IPS-18c (cell line): ENCODE measurements at regions not wholly inside any gene's neighbourhood (a gene's known extent, or its start where the extent isn't known, plus 50 kb on each side); places are given as distances from the start of the nearest gene placed in this dataset.

Source experiments
- H3K4me3 ChIP-seq: 2 replicates; pipeline ENCODE4 v1.7.0; 2013; ENCODE audit warnings: low read depth, mild to moderate bottlenecking, low read length, moderate library complexity; ENCODE audit not compliant: insufficient read depth
- H3K9me3 ChIP-seq: one replicate; pipeline ENCODE4 v1.6.1; 2013; ENCODE audit warnings: mild to moderate bottlenecking, low read length, moderate library complexity; ENCODE audit not compliant: control insufficient read depth, insufficient read depth

DNA sequence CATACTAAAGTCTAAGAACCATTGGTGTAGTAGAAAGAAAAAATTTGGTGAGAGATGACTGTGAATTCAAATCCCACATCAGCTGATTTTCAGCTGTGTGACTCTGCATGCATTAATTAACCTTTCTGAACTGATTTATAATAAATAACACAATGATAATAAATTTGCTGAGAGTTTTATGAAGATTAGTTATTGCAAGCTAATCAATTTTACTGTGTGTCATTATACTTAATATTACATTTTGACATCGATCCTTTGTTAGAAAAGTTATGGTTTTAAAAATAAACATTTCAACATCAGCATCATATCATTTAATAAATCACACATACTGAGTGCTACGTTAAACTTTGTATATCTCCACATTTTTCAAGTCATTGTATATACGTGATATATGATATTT, 599.7 kb upstream of the MMS22L start:
- Histone ChIP-seq H3K9me3 (no peaks in the 10 kb centered on the region), H3K4me3 (no peak overlapping the region)

DNA sequence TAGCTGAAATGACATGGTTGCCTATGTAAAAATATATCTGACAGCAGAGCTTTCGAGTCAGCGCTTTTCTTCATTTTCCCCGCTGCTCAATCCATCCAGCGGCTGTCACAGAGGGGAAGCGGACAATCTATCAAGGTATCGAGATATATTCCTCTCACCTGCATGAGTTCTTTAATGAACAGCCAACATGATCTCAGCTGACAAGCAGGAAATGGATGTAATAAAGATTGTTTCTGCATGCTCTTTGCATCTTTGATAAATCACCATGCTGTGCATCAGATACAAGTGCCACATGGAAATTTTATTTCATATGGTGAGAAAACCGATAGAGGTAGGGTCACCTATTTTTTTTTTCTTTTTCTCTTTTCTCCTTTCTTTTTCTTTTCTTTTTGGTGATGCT, 602.3 kb upstream of the MMS22L start:
- Histone ChIP-seq H3K4me3 (no peak overlapping the region), H3K9me3 (no peaks in the 10 kb centered on the region)

DNA sequence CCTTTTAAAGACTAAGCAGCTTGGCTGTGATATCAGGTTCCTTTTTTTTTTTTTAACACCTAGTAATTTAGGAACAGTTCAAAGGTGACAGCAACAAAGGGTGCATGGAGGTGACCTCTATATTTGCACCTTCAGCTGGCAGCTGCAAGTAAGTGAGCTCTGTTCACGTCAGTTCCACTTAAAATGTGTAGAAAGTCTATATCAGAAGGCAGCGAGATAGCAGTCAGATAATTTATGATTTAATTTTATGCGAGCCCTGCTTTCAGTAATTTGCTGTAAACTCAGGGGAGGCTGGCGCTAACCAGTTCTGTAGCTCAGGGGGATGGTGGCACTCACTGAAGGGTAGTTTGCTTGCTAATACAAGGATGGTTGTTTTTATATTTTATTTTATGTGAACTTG, 602.8 kb upstream of the MMS22L start:
- Histone ChIP-seq H3K4me3 (no peak overlapping the region), H3K9me3 (no peaks in the 10 kb centered on the region)

DNA sequence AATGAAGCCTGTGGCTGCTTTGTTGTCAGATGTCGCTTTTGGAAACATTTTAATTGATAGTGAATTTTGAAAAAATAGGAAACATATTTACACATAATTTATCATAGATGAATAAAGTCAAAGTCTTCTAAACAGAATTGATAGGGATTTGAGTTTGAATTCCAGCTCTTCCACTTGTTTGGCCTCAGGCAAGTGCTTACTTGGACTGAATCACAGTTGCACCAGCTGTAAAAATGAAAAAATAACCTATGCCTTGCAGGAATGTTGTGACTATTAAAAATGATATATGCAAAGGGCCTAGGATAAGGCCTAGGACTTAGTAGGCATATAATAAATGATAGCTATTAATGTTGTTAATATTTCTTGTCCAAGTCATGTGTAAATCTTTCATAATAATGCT, 618.5 kb upstream of the MMS22L start:
- Histone ChIP-seq H3K9me3 (no peaks in the 10 kb centered on the region), H3K4me3 (no peak overlapping the region)

DNA sequence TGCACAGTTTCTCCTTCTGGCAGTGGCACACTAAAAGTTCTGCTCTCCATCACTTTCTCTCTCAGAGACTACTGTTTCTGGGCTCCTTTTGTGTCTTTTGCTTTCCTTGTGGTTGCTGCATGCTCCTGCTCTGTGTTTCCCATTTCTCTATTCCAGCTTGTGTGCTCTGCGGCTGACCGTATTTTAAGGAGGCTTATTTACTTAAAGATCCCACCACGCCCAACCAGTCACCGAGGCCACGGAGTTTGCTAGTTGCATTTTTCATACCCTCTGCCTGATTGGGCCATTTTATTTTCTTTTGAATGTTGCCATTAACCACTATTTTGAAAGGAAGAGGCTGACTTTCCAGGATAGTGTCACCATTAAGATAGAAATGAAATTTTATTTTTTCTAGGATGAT, 626.4 kb upstream of the MMS22L start:
- H3K9me3 ChIP-seq, result no peaks in the 10 kb centered on the region
- no peak overlapping the region for H3K4me3 ChIP-seq

DNA sequence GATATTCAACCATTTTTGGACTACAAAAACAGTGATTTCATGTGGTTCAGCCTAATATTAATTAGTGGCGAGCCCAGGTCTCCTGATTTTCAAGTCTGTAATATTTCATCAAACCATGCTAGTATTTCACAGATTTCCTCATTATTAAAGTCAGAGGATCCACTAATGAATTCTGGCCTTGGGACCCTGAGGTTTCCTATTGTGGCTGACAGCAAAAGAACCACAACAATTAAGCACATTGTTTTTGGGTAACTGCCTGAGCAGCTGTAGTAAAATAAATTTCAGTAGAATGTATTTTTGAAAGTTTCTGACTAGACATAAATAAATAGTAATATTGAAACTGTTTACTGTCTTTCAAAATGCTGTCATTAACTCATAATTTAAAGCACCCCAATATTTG, 630.7 kb upstream of the MMS22L start:
- no peak overlapping the region for H3K4me3 ChIP-seq
- no peaks in the 10 kb centered on the region for H3K9me3 ChIP-seq

DNA sequence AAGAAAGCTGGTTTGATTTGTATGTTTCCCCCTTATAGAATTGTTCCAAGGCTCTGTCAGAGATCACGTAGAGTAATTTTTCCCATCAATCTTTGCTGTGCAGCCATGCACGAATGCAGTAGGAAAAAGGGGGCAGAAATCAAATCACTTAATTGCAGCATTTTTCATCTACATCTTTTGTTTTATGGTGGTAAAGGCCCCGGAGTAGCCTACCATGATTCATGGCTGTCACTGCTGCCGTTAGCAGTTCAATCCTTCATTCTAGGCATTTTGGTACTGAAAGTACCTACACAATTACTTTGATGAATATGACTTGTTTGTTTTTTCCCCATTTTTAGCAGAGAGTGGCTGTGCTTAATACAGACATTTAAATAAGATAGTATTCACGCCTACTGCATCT, 631.9 kb upstream of the MMS22L start:
- Histone ChIP-seq H3K9me3 (no peaks in the 10 kb centered on the region), H3K4me3 (no peak overlapping the region)

DNA sequence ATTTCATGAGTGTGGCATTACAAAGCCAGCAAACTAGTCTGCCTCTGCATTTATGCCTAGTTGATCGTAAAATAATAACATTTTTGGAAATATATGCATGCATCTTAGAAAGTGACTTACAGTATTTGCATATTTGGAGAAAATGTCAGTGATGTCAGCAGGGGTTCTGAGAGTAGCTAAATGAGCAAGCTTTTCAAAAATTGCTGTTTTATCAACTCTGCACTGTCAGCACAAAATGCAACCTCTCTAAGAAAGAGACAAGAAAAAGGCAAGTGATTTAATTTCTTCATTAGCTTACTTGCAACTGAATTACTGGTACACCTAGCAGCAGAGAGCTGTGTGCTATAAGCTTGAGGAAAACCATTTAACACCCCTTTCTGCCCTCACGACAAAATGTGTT, 632.5 kb upstream of the MMS22L start:
- Histone ChIP-seq H3K4me3 (no peak overlapping the region), H3K9me3 (no peaks in the 10 kb centered on the region)

DNA sequence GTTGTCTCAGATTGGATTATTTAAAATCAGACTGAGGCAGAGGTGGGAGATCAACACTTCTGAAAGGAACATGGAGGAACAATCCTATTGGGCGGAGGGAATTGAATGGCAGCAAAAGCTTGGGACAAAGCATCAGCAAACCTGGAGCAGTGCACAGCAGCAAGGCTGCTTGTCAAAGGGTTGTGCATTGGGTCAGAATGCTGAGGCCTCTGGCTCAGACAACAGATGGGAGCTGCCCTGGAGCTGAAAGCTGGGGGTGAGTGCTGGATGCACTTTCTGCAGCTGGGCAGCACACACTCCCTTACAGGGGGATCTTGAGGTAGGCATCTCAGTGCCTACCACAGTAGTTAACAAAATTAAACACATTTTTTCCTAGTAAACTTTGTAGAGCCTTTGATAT, 634.4 kb upstream of the MMS22L start:
- no peaks in the 10 kb centered on the region for H3K9me3 ChIP-seq
- no peak overlapping the region for H3K4me3 ChIP-seq

DNA sequence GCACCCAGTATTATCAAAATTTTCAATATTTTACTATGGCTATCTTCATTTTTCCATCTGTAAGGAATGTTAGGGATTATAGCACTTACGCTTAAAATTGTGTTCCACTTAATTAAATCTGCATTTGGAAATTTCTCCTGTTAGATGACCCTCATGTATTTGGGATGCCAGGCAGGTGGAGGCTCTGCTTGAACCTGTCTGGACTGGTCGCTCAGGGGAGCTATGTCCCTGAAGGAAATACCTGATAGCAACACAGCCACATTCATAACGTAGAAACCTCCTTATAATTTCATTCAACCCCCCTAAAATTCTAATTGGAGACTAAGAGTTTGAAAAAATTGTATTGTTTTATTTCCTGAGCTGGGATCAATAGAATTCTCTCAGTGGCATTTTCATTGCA, 636.0 kb upstream of the MMS22L start:
- Histone ChIP-seq H3K9me3 (no peaks in the 10 kb centered on the region), H3K4me3 (no peak overlapping the region)

DNA sequence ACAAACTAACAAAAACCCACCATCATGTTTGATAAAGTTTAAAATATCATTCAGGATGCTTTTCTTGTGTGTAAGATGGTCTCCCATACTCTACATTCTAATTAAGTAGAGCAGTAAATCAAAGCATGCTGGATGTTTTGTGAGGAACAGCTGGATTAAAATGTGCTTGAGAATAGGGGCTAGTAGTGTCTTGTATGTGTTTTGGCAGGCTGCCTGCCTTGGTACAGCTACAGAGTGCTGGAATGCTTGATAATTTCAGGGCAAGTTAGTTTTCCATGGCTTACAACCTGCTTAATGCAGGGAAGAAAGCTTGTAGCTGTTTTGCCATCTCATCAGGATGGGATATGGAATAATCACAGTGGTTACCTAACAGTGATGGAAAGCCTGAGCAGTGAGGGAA, 636.6 kb upstream of the MMS22L start:
- H3K4me3 ChIP-seq, result no peak overlapping the region
- H3K9me3 ChIP-seq, result no peaks in the 10 kb centered on the region

DNA sequence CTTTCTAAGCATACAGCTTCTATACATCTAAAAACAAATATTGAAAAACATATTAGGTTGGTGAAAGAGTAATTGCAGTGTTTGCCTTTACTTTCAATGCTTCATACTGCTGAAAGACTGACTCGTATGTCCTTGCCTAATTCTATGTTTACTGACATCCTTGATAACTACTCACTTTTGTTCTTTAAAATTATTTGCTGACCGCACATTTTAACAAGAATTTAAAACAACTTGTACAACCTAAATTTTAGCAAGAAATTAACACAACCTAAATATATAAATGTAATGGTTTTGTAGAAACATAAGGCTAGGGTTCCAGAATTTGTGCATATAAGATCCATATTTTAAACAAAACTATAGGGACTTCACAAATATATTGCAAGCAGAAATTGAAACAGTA, 640.2 kb upstream of the MMS22L start:
- H3K9me3 ChIP-seq, result no peaks in the 10 kb centered on the region
- no peak overlapping the region for H3K4me3 ChIP-seq

DNA sequence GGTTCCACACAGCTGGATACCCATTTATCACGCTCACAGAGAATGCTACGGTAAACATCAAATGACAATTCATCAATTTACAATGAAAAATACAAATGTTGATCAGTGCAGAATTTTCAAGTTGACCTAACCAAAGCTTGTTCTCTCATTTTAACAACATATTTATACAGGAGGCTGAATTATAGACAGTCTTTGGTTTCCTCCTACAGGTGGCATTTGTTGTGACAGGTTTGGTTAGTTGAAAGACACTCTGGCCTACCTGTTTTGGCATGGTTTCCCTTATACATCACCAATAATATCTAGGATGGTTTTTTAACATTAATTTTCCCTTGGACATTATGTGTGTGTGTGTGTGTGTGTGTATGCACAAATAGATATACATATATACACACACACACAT, 642.5 kb upstream of the MMS22L start:
- no peaks in the 10 kb centered on the region for H3K9me3 ChIP-seq
- no peak overlapping the region for H3K4me3 ChIP-seq

DNA sequence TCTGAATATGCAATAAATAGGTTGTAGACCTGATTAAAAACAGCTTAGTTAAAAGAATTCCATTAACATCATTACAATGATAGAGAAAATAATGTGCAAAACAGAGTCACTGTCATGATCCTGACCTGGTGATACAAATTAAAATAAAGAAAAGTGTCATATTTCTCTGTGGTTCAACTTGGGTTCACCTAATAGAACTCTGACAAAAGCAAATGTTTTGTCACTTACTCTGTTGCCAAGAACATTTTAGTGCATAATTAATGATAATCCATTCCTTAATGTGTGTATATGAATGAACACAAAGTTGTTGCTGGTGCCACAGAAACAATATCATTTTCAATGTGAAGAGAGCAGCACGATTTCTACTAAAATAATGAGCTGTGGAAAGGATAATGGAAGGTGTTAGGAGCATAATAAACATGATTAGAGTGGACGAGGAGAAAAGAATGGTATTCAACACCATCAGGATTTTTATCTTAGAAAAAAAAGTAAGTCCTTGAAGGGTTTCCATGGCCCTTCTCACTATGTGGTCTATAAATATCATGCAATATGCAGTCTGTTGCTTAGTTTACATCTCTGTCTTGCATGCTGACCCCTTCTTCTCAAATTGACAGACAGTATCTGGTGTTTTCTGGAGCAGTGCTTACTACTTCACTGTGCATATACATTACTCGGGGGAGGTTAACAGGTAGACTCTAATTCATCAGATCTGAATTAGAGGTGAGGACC, 656.6 kb upstream of the MMS22L start:
- Histone ChIP-seq H3K4me3 (no peak overlapping the region), H3K9me3 (no peaks in the 10 kb centered on the region)

DNA sequence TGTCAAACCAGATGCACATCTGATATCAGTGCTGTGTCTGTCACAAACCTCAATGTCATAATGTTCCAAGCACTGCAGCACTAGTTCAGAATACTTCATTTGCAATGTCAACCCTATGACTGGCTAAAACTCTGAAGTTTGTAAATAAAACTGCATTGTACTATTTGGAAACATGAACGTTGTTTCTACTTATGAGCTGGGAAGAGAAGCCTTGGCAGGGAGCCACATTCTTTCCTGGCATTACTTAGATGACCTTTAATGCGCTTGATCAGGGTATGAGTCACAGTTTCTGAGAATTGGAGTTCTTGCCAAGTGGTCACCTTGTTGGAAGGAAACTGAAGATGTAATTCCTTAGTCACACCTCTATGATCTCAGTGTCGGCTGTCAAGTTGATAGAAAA, 664.8 kb upstream of the MMS22L start:
- Histone ChIP-seq H3K4me3 (no peak overlapping the region), H3K9me3 (no peaks in the 10 kb centered on the region)

DNA sequence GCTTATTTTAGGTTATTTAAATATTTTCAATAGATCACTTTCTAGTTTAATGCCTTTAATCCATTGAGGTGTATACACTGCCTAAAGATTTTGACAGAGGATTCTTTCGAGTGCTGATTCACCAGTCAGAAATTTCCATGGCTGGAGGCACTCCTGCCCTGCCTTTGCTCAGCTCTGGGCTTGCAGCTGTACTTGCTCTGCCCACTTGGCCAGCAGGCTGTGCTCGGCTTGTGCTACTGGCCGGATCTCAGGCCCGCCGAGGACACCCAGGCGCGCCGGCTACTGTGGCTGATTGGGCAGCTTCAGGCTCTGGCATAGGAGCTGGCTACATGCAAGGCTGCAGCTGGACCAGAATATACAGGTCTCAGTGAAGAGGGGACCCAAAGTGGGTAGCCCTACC, 675.1 kb upstream of the MMS22L start:
- no peaks in the 10 kb centered on the region for H3K9me3 ChIP-seq
- no peak overlapping the region for H3K4me3 ChIP-seq

DNA sequence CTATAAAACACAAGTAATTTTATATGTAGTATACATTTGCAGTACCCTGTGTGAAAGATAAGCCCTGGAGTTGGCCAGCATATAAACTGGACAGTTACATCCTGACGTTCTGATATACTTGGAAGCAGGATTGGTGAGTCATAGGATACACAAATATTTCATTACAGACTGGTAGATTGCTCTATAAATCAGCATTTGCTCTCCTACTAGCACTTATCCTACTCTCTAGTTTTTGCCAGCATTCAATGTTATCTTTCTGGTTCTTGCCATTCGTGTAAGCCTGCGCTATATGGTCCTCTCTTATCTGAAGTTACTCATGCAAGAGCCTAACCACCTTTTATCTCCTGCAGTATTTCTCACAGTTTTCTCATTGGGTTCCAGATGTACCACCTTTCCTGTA, 680.2 kb upstream of the MMS22L start:
- Histone ChIP-seq H3K4me3 (no peak overlapping the region), H3K9me3 (no peaks in the 10 kb centered on the region)

DNA sequence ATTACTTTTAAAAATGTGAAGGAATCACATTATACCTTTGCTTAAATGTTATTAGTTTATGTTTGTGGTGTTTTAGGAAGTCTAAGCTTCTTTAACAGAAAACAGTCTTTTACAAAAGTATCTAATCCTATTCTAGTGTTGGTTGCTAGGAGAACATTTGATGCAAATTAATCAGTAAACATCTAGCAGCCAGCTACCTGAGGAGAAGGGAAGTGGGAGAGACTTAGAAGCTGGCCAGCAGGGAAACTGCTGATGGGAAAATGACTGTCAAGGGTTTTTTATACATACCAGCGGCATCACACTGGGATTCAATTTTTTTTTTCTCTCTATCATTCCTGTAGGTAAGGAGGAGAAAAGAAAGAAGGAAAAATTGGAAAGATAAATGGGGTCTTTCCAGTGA, 686.0 kb upstream of the MMS22L start:
- no peak overlapping the region for H3K4me3 ChIP-seq
- H3K9me3 ChIP-seq, result no peaks in the 10 kb centered on the region

DNA sequence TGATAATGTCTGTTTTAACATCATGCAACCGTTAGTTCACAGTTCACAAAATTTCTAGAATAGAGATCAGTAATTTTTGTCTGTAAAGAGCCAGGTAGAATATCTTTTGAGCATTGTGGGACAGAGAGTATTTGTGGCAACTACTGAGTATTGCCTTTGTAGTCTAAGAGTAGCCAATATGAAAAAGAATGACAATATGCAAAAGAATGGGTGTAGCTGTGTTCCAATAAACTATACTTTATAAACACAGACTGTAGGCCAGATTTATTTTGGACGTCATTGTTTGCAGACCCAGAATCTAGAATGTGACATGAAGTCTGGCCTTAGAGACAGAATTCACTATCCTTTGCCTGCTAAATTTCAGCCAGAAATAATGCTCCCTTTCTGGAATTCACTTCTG, 694.1 kb upstream of the MMS22L start:
- Histone ChIP-seq H3K9me3 (no peaks in the 10 kb centered on the region), H3K4me3 (no peak overlapping the region)
